GM23338 (cell line): ENCODE measurements at regions not wholly inside any gene's neighbourhood (a gene's known extent, or its start where the extent isn't known, plus 50 kb on each side); places are given as distances from the start of the nearest gene placed in this dataset.

Experiments used
- CREB1 ChIP-seq: fragments of 250-450 bp; sonication (Bioruptor Pico); IDR thresholded peaks from 2 replicates; pipeline ENCODE4 v1.5.0; 2020; ENCODE audit warnings: low read depth, mild to moderate bottlenecking, moderate library complexity
- CTCF ChIP-seq, 2 experiments: fragments of 200-600 bp in 1 of 2; sonication (generic) in 1 of 2; conservative IDR thresholded peaks; 2 replicates each; pipeline versions ENCODE4 v1.5.1 to v1.6.1; 2016 to 2017; ENCODE audit warnings: antibody characterized with exemption in 2 of 2, low read depth in 2 of 2, mild to moderate bottlenecking in 2 of 2, moderate library complexity in 1 of 2
- ETS1 ChIP-seq: IDR thresholded peaks from 2 replicates; pipeline ENCODE4 v1.6.1; 2016; ENCODE audit warnings: antibody characterized with exemption
- EZH2 ChIP-seq: fragments of 200-600 bp; sonication (generic); IDR thresholded peaks from one replicate; pipeline ENCODE4 v1.8.0; 2017; ENCODE audit warnings: antibody characterized with exemption, mild to moderate bottlenecking, low read depth; ENCODE audit not compliant: unreplicated experiment
- NANOG ChIP-seq: IDR thresholded peaks from 2 replicates; pipeline ENCODE4 v1.6.1; 2016; ENCODE audit warnings: antibody characterized with exemption, borderline replicate concordance
- POLR2AphosphoS5 ChIP-seq: IDR thresholded peaks from 2 replicates; pipeline ENCODE4 v1.6.1; 2016; ENCODE audit warnings: antibody characterized with exemption, low read depth
- REST ChIP-seq: IDR thresholded peaks from one replicate; pipeline ENCODE4 v1.6.1; 2018; ENCODE audit warnings: antibody characterized with exemption; ENCODE audit not compliant: unreplicated experiment
- ZNF114 ChIP-seq: fragments of 250-450 bp; sonication (Bioruptor Pico); IDR thresholded peaks from 2 replicates; pipeline ENCODE4 v1.5.0; 2020; ENCODE audit warnings: mild to moderate bottlenecking, moderate library complexity
- ZNF331 ChIP-seq: fragments of 250-450 bp; sonication (Bioruptor Pico); IDR thresholded peaks from 2 replicates; pipeline ENCODE4 v1.5.0; 2020; ENCODE audit warnings: low read depth, mild to moderate bottlenecking, moderate library complexity
- ZNF462 ChIP-seq: fragments of 250-450 bp; sonication (Bioruptor Pico); IDR thresholded peaks from 2 replicates; pipeline ENCODE4 v1.5.0; 2020; ENCODE audit warnings: mild to moderate bottlenecking, moderate library complexity

GRCh38 chr10:29886299-29886698 lies 173.1 kb downstream of the JCAD start:
- TF ChIP-seq EZH2 (no peak), CTCF (conservative IDR thresholded peaks at IDR 0.05; ENCODE audit: low read depth in 2 of 2) (no peak), REST (no peak), POLR2AphosphoS5 (no peak), CREB1 (no peak), ZNF331 (CRISPR knock-in tag) (no peak), ZNF462 (CRISPR knock-in tag) (no peak), ETS1 (no peak), ZNF114 (CRISPR knock-in tag) (no peak), NANOG (no peak)
